GM19240 (cell line): ENCODE measurements at regions not wholly inside any gene's neighbourhood (a gene's known extent, or its start where the extent isn't known, plus 50 kb on each side); places are given as distances from the start of the nearest gene placed in this dataset.

ENCODE experiments used
- DNase-seq: peaks from one replicate; pipeline ENCODE4 v3.0.0; 2011; ENCODE audit warnings: low spot score; ENCODE audit not compliant: insufficient read length

DNA sequence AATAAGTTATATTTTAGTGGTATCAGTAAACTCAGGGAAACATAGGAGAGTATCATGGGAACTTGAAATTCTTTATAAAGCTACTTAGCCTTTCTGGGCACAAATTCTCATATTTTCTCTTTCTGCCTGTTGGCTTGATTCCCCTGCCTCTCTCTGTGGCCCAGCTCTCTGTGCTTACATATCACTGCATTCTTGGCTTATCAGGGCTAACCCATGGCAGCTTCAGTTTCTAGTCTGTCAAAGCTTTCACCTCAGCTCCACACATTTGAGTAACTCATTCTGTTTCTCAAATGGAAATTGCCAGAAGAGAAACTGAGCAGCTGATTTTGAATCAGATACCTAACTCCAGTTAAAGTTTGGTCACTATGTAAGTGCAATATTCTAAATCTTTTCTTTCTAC lies 713.1 kb downstream of the DNAJB9 start:
- no peak for DNase-seq

DNA sequence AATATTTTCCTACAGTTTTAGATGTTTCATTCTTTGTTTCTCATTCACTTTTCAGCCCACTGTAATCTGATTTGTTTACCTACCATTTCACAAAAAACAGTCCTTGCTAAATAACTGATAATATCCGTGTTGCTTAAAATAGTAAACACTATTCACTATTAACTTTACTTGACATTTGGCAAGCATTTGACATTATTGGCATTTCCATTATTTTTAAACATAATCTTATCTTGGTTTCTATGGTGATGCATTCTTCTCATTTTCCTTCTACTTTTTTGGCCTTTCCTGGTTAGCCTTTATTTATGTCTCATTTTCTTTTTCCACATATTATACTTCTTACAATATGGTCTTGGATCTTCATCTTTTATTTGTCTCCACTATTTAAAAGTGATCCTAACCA lies 715.3 kb downstream of the DNAJB9 start:
- DNase-seq = no peak

DNA sequence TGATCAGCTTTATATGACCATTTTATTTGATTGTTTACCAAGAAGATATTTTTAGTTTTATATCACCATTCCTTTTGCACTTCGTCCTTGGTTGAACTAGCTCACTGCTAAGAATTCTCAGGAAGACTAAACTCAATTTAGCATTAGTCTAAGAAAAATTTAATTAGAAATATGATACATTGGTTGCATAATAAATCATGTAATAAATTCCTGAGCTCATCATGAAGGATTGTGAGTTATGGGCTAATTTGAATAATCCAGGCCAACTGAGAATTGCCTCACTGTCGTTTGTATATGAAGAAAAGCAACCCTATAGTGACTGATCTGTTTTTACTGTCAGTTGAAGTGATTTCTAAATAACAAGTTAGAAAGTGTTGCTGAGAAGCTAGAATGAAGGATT lies 725.5 kb downstream of the DNAJB9 start:
- no peak for DNase-seq

DNA sequence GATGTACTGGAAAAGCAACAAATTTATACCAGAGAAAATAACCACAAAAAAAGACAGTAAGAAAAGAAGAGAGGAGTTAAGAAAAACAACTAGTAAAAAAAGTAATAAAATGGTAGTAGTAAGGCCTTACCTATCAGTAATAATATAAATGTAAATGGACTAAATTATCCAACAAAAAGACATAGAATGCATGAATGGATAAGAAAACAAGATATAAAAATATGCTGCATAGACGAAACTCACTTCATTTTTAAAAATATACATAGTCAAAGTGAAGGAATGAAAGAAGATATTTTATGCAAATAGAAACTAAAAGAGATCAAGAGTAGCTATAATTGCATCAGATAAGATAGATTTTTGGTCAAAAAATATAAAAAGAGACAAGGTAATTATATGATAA lies 739.1 kb downstream of the DNAJB9 start:
- DNase-seq = no peak

DNA sequence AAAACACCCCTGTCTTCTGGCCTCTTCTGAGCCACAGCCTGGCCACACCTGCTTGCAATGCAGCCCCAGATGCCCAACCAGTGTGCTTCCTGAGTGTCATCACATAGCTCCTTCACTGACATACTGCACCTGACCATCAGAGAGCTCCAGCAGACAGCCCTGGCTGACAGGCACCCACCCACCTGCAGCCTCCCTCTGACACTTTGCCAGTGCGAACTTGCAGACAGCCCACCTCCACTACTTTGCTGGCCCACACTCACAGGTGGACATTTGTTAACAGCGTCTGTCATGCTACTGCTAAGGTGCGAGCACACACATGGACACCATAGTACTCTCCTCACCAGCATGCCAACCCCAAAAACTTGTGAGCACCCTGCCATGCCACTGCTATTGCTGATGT lies 740.1 kb downstream of the DNAJB9 start:
- DNase-seq = no peak

DNA sequence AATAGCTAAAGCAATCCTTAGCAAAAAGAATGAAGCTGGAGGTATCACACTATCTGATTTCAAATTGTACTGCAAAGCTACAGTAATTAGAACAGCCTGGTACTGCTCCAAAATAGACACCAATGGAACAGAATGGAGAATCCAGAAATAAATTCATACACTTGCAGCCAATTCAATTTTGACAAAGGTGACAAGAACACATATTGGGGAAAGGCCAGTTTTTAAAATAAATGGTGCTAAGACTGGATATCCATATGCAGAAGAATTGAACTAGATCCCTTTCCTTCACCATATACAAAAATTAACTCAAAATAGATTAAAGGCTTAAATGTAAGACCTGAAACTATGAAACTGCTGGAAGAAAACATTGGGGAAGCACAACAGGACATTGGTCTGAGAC lies 748.5 kb downstream of the DNAJB9 start:
- no peak for DNase-seq

DNA sequence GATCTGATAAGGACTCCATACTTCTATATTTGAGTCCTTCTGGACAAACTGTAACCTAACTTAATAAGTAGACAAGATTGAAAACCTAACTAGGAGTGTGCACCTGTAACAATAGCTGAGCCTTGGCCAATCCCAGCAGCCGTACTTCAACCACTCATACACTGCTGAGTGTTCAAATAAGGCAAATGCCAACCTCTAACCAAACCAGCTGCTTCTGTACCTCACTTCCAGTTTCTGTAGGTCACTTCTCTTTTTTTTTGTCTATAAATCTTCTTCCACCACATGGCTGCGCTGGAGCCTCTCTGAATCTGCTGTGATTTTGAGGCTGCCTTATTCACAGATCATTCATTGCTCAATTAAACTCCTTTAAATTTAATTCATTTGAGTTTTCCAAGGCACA lies 753.2 kb downstream of the DNAJB9 start:
- no peak for DNase-seq

DNA sequence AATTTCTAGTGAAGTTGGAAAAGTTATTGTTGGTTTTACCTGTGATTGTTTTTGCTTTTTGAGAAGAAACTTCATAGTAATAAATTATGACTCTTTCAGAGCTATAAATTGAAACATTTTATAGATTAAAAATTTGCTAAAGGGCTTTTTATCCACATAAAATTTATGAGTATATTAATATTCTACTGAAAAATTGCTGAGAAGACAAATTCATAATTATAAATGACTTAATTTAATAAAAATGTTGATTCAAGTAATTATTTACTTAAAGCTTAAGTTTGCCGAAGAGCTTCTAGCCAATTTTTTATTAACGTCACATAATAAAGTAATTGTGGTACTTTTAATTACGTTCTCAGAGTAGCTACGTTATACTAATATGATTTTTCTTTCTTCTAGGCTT lies 761.7 kb downstream of the DNAJB9 start:
- DNase-seq = no peak

DNA sequence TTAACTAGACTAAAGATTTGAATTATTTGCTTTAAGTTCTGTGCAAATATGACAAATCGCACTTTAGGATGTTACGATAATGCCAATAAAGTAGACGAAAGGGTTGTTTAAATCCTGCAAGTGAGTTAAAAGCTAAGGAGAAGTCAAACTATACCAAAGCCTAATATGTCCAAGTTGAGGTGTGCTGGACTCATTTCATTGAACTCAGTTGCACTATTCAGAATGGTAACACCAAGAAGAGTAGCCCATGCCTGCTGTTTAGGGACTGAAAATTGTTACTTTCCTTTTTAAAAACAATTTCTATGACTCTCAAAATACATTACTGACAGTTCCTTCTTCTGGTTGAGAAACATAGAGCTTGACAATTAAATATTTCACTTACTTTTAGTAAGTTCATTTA lies 766.3 kb downstream of the DNAJB9 start:
- DNase-seq = no peak

DNA sequence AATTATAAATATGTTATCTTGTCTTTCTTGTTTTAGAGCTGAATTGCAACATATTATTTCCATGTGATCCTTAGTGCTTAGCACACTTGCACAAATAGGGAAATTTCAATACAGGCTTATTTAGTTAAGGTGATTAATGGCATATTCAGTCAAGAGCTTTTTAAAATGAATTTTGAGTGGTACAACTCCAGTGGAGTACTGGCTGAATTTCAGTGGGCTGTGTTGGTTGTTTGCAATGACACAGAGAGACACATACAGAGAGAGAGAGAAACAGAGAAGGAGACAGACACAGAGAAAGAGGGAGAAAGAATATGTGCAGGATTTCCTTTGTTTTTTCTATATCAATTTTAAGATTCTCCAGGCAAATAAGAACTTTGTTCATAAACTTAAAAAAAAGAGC lies 766.9 kb downstream of the DNAJB9 start:
- no peak for DNase-seq

DNA sequence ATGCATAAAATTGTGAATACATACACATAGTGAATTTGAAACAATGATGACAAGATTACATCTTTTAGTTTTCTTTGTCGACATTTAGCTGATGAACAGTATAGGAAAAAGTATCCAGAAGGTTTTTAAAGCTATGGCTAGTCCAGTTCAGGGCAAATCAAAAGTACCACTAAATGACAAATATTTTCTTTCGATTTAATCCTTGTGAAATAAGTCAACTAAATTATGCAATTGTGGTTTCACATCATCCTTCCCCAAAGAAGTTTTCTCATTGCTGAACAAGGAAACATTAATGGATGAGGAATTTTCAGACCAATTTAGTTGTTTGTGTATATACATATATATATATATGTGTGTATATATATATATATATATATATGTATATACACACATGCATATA lies 774.0 kb downstream of the DNAJB9 start:
- no peak for DNase-seq

DNA sequence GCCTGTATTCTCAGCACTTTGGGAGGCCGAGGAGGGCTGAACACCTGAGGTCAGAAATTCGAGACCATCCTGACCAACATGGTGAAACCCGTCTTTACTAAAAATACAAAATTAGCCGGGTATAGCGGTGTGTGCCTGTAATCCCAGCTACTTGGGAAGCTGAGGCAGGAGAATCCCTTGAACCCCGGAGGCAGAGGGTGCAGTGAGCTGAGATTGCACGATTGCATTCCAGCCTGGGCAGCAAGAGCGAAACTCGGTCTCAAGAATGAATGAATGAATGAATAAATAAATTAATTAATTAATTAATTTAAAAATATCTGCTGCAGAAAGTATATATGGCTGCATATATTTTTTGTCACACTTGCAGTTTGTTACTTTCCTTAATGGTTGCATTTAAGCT lies 781.8 kb downstream of the DNAJB9 start:
- DNase-seq = no peak

DNA sequence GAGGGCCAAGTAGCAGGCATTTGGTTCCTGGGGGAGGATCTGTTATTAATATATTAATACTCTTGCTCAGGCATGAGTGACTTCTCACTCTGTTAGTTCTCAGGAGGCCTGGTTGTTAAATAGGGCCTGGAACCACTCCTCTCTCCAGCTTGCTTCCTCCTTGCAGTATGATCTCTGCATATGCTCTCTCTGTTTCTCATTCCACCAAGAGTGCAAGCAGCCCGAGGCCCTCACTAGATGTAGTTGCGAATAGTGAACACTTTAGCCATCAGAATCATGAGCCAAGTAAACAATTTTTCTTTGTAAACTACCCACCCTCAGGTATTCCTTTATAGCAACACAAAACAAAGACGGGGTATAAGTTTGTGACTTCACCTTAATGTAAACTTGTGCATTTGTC lies 784.3 kb downstream of the DNAJB9 start:
- DNase-seq = no peak

DNA sequence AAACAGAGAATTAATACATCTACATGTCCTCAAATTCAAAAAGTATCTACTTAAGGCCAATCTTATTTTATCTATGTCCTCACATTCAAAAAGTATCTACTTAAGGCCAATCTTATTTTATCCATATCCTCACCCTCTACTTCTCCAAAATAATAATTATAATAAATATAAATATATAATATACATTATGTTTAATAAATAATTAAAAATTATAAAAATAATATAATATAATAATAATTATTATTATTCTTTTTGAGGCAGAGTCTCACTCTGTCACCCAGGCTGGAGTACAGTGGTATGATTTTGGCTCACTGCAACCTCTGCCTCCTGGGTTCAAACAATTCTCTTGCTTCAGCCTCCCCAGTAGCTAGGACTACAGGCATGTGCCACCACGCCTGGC lies 784.9 kb downstream of the DNAJB9 start:
- DNase-seq = no peak

DNA sequence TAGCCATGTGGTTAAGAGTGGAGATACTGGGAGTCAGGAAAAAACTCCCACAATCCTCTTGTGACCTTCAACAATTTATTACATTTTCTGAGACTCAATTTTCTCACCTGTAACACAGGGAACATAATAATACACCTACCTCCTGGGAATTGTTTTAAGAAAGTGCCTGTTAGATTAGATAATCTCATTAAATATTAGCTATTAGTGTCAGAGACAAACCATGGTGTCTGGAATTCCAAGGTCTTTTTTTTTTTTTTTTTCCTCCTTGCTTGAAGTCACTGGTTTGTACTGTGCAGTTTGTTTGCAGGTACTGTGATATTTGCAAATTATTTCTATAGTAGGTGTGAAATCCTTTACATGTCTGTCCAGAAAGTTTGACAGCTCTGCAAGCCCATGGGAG lies 806.1 kb downstream of the DNAJB9 start:
- DNase-seq = no peak

DNA sequence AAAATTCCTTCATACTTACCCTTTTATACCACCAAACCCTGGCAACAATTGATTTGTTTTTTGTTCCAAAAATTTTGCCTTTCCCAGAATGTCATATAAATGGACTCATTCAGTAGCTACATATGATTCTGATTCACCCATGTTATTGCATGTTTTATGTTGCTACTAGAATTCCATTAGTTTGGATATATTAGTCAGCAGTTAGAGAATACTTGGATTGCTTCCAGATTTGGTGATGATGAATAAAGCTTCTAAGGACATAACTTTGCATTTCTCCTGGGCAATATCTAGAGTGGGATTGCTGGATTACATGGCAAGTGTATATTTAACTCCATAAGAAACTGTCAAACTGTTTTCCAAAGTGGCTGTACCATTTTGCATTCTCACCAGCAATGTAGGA lies 806.9 kb downstream of the DNAJB9 start:
- DNase-seq = no peak

DNA sequence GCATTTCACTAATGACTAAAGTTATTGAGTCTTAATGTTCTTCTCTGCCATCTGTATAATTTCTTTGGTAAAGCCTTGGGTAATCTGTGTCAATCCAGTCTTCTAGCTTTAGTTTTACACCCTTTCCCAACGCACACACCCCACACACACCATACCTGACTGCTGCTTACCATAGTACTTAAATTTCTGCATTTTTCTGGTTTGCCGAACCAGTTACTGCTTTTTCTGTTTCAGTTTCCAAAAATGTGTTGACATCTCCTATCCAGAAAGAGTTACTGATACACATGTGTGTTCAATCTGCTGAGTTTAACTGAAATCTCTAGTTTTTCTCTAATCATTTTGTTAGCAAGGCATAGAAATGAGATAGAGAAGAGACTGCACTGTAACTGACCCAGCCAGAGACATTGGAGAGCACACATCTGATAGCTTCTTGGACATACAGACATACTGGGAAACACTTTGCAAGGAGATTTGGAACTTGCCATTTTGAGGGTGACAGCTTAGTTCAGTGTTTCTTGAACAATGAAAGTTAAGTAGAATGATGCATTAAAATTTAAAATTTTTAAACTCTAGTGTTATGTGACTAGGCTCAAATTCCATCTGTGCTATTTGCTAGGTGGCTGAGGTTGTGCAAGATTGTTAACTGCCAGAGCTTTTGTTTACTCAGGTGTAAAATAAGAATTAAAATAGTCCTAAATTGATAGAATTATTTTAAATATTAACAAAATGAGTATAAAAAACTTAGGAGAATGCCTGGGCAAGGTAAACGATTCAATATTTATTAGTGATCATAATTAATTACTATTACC lies 807.6 kb downstream of the DNAJB9 start:
- no peak for DNase-seq

DNA sequence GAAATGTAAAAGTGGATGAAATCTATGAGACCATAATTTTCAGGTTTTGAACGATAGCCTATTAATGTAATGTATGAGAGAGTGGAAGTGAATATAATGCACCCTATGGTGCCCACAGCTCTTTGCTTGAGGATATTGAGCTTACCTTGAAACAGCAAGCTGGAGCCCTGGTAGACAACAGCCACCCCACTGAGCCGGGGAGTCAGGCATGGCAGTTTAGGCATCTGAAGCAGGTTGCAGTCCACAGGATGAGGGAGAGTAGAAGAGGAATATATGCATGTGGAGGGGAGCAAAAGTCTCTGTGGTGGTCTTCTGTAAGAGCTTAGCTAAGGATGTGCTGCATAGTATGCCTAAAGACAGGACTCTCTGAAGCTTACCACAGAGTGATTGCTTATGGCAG lies 817.3 kb downstream of the DNAJB9 start:
- no peak for DNase-seq

DNA sequence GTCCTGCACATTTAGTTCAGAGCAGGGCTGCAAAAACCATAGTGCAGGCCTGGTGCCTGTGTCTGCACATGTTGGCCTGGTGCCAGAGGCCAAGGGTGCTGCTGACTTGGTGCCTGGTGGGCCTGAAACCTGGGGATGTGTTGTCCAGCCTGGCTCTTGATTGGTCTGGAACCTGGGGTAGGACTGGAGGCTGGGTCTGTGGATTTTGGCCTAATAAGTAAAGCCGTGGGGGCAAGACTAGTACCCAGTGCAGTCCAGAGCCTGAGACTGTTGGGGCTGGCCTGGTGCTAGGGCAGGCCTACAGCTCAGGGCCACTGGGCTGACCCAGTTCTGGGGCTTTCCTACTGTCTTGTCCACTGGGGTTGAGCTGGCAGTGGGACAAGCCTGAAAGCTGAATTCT lies 817.9 kb downstream of the DNAJB9 start:
- DNase-seq = no peak

DNA sequence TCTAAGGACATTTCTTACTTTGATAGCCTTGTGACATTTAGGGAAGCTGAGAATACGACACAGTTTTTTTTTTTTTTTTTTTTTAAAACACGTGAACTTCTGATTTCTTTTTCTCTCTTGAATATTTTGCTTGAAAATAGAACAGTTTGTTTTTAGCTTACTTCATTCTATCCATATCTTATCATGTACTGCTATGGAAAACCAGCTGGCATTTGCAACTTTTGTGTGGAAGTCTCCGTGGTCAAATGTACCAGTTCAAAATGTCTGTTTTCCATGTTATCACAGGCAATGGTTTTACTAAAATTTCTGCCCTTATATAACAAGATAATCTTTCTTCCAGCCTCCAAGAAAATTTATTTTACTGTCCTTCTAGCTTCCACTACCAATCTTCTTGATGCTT lies 821.6 kb downstream of the DNAJB9 start:
- no peak for DNase-seq

DNA sequence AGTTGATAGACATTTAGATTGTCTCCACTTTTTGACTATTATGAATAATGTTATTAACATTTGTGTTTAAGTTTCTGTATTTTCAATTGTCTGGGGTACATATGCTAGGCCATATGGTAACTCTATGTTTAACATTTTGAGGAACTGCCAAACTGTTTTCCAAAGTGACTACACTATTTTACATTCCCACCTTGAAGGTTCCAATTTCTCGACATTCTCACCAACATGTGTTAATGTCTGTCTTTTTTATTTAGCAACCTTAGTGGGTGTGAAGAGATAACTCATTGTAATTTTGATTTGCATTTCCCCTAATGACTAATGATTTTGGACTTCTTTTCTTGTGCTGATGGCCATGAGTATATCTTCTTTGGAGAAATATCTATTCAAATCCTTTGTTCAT lies 832.4 kb downstream of the DNAJB9 start:
- DNase-seq = no peak

DNA sequence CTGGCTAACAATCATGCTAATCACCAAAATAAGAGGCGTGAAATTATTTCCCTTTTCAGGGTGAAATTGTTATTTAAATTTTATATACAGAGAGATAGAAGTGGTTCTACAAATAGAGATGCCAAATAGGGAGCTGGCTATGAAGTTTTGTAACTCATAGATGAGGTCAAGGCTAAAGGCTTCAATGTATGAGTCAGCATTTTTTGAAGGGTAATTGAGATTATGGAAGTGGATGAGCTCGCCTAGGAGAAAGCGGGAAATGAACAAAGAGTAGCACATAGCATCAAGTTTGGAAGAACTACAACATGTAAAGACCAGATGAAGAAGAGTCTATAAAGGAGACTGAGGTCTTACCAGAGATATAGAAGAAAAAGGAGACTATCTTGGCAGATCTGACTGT lies 838.1 kb downstream of the DNAJB9 start:
- DNase-seq = no peak

DNA sequence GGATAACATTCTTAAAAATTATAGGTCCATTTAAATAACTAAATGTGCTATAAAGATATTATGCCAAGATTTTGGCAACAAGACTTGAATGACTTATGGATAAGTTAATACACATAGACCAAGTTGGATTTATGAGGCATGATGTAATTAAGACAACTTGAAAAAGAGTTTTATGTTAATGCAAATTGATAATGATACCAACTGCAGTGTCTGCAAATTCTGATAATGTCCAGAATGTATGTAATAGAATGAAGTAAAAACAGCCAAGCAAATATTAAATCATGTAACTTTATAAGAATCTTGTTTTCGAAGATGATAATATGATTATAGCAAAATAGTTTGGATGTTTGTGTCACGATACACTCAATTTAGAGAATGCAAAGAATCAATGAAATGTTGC lies 868.3 kb downstream of the DNAJB9 start:
- no peak for DNase-seq

DNA sequence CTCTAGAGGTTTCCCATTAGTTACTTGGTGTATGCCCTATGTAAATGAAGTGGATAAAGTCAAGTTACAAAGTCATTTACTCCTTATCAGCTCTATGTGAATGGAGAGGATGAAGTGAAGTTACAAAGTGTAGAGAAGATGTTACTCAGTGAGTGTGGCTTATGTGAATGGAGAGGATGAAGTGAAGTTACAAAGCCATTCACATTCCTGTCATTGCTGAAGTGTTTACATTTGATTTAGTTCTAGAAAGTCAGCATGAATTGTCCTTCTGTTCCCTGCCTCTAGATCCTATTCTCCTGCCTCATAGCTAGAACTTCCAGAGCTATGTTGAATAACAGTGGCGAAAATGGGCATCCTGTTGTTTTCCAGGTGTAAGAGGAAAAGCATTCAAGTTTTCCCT lies 880.1 kb downstream of the DNAJB9 start:
- DNase-seq = no peak
